H9 (cell line): ENCODE measurements at regions not wholly inside any gene's neighbourhood (a gene's known extent, or its start where the extent isn't known, plus 50 kb on each side); places are given as distances from the start of the nearest gene placed in this dataset.
A peak's percentile ranks its signal among the peaks of the same experiment; 100 is the strongest.

Experiments used
- DNase-seq: peaks from one replicate; pipeline ENCODE4 v3.0.0-alpha.2; 2017
- H2AFZ ChIP-seq: one replicate; pipeline ENCODE4 v1.6.1; 2013; ENCODE audit warnings: mild to moderate bottlenecking, low read length, control low read depth, moderate library complexity
- H2AK5ac ChIP-seq: 2 replicates; pipeline ENCODE4 v1.6.1; 2013; ENCODE audit warnings: low read length, control low read depth, mixed read lengths; ENCODE audit not compliant: insufficient read length
- H2BK120ac ChIP-seq: one replicate; pipeline ENCODE4 v1.6.1; 2013; ENCODE audit warnings: low read depth, mild to moderate bottlenecking, low read length, control low read depth, inconsistent platforms; ENCODE audit not compliant: poor library complexity, severe bottlenecking
- H2BK12ac ChIP-seq: 2 replicates; pipeline ENCODE4 v1.6.1; 2013; ENCODE audit warnings: low read length, control low read depth, mixed read lengths, low read depth; ENCODE audit not compliant: insufficient read length
- H2BK15ac ChIP-seq: 2 replicates; pipeline ENCODE4 v1.6.1; 2013; ENCODE audit warnings: low read depth, low read length, control low read depth
- H2BK20ac ChIP-seq: one replicate; pipeline ENCODE4 v1.6.1; 2013; ENCODE audit warnings: low read depth, mild to moderate bottlenecking, low read length, control low read depth, inconsistent platforms; ENCODE audit not compliant: poor library complexity, severe bottlenecking
- H2BK5ac ChIP-seq: 2 replicates; pipeline ENCODE4 v1.6.1; 2013; ENCODE audit warnings: low read length, control low read depth, mixed read lengths; ENCODE audit not compliant: insufficient read length
- H3K14ac ChIP-seq: 2 replicates; pipeline ENCODE4 v1.6.1; 2013; ENCODE audit warnings: low read length, control low read depth; ENCODE audit not compliant: insufficient read depth
- H3K18ac ChIP-seq: 2 replicates; pipeline ENCODE4 v1.6.1; 2013; ENCODE audit warnings: low read depth, mild to moderate bottlenecking, mixed read lengths, low read length, control low read depth; ENCODE audit not compliant: insufficient read length
- H3K23ac ChIP-seq: 2 replicates; pipeline ENCODE4 v1.6.1; 2013; ENCODE audit warnings: low read length, control low read depth, mixed read lengths, low read depth; ENCODE audit not compliant: insufficient read length
- H3K23me2 ChIP-seq: 2 replicates; pipeline ENCODE4 v1.6.1; 2013; ENCODE audit warnings: low read depth, mild to moderate bottlenecking, mixed read lengths, low read length, control low read depth; ENCODE audit not compliant: insufficient read length, poor library complexity, severe bottlenecking
- H3K27ac ChIP-seq: 2 replicates; pipeline ENCODE4 v1.5.1; 2013; ENCODE audit warnings: low read length, control low read depth, mixed read lengths, low read depth; ENCODE audit not compliant: insufficient read length
- H3K27me3 ChIP-seq: 2 replicates; pipeline ENCODE4 v1.6.1; 2013; ENCODE audit warnings: low read length, control low read depth, inconsistent platforms; ENCODE audit not compliant: insufficient read depth
- H3K4ac ChIP-seq: 2 replicates; pipeline ENCODE4 v1.6.1; 2013; ENCODE audit warnings: low read depth, mild to moderate bottlenecking, control low read depth, inconsistent platforms, low read length, moderate library complexity
- H3K4me1 ChIP-seq: 2 replicates; pipeline ENCODE4 v1.6.1; 2013; ENCODE audit warnings: low read length, control low read depth, inconsistent platforms; ENCODE audit not compliant: insufficient read depth
- H3K4me2 ChIP-seq: 2 replicates; pipeline ENCODE4 v1.6.1; 2013; ENCODE audit warnings: low read length, control low read depth, mixed read lengths; ENCODE audit not compliant: insufficient read length, insufficient read depth
- H3K56ac ChIP-seq: 2 replicates; pipeline ENCODE4 v1.6.1; 2013; ENCODE audit warnings: low read depth, mild to moderate bottlenecking, mixed read lengths, low read length, control low read depth; ENCODE audit not compliant: insufficient read length
- H3K79me1 ChIP-seq: 2 replicates; pipeline ENCODE4 v1.6.1; 2013; ENCODE audit warnings: low read depth, mild to moderate bottlenecking, moderate library complexity, low read length, control low read depth, inconsistent platforms; ENCODE audit not compliant: insufficient read depth, poor library complexity, severe bottlenecking
- H3K79me2 ChIP-seq: 2 replicates; pipeline ENCODE4 v1.6.1; 2013; ENCODE audit warnings: low read length, control low read depth, inconsistent platforms; ENCODE audit not compliant: insufficient read depth
- H3K9ac ChIP-seq: 2 replicates; pipeline ENCODE4 v1.6.1; 2013; ENCODE audit warnings: low read length, control low read depth, mixed read lengths; ENCODE audit not compliant: insufficient read length; ENCODE audit errors: extremely low read depth
- H3K9me3 ChIP-seq: one replicate; pipeline ENCODE4 v1.6.1; 2013; ENCODE audit warnings: low read depth, low read length, inconsistent platforms; ENCODE audit not compliant: control insufficient read depth
- H3T11ph ChIP-seq: one replicate; pipeline ENCODE4 v1.6.1; 2013; ENCODE audit warnings: mild to moderate bottlenecking, low read length, control low read depth, inconsistent platforms
- H4K20me1 ChIP-seq: one replicate; pipeline ENCODE4 v1.6.1; 2013; ENCODE audit not compliant: control insufficient read depth, insufficient read length, insufficient read depth
- H4K5ac ChIP-seq: 2 replicates; pipeline ENCODE4 v1.6.1; 2013; ENCODE audit warnings: low read depth, mild to moderate bottlenecking, mixed read lengths, low read length, control low read depth; ENCODE audit not compliant: insufficient read length
- H4K8ac ChIP-seq: replicated peaks from 2 replicates; pipeline ENCODE4 v1.6.1; 2013; ENCODE audit warnings: low read length, control low read depth, mixed read lengths, low read depth; ENCODE audit not compliant: insufficient read length
- H4K91ac ChIP-seq: 2 replicates; pipeline ENCODE4 v1.6.1; 2013; ENCODE audit warnings: low read depth, mild to moderate bottlenecking, moderate library complexity, mixed read lengths, low read length, control low read depth; ENCODE audit not compliant: insufficient read length
- H3K27ac Mint-ChIP-seq, 3 experiments: 2 replicates in 2 of 3; 3 replicates in 1 of 3; pipeline ENCODE4 v1.8.0; 2020 to 2021; ENCODE audit warnings: mixed read lengths in 3 of 3, mild to moderate bottlenecking in 1 of 3, moderate library complexity in 1 of 3
- H3K27me3 Mint-ChIP-seq: 2 replicates; pipeline ENCODE4 v1.8.0; 2021; ENCODE audit warnings: low read depth, mild to moderate bottlenecking, moderate library complexity, mixed read lengths
- H3K36me3 Mint-ChIP-seq, 3 experiments: 2 replicates in 2 of 3; 3 replicates in 1 of 3; pipeline ENCODE4 v1.8.0; 2020 to 2021; ENCODE audit warnings: low read depth in 3 of 3, mixed read lengths in 3 of 3; ENCODE audit not compliant: insufficient read depth in 1 of 3
- H3K4me1 Mint-ChIP-seq, 2 experiments: 2 replicates each; pipeline ENCODE4 v1.8.0; 2020; ENCODE audit warnings: mixed read lengths in 2 of 2
- H3K4me3 Mint-ChIP-seq, 2 experiments: 2 replicates in 1 of 2; 3 replicates in 1 of 2; pipeline ENCODE4 v1.8.0; 2020 to 2021; ENCODE audit warnings: mild to moderate bottlenecking in 2 of 2, mixed read lengths in 2 of 2, moderate library complexity in 1 of 2
- H3K9me3 Mint-ChIP-seq, 2 experiments: 2 replicates in 1 of 2; 3 replicates in 1 of 2; pipeline ENCODE4 v1.8.0; 2020; ENCODE audit warnings: mild to moderate bottlenecking in 2 of 2, mixed read lengths in 2 of 2, moderate library complexity in 1 of 2
- WGBS: extraction: QIAGEN DNeasy Blood & Tissue Kit; methylation state at CpG from one replicate; pipeline ENCODE4 v1.1.7; 2013; ENCODE audit warnings: missing lambda C conversion rate, low lambda C conversion rate, mixed read lengths; ENCODE audit not compliant: insufficient read length; ENCODE audit errors: extremely low coverage; 5-methylcytosine and 5-hydroxymethylcytosine counted together
- TF ChIP-seq, protein P1 (sequence below): fragments of 200-600 bp; sonication (generic); conservative IDR thresholded peaks from 3 replicates; pipeline ENCODE4 v1.8.0; 2021; ENCODE audit warnings: antibody characterized with exemption, mild to moderate bottlenecking

DNA sequence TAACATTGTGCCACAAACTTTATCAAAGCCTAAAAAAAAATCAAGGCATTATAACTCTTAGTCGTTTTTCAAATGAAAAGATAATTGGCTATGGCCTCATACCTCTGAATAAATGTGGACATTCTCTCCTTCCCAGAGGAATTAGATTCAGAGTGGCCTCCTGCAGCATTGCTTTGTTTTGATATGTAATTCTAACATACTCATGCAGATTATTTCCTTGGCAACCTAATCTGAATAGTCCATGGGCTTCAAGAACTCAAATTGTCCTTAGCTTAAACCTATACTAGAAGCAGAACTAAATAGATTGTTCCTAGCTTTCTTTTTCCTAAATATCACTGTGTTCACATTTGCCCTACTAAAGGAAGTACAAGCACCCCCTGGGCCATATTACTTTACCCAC lies 1146.9 kb downstream of the OLFM4 start:
- no peaks in the 10 kb centered on the region for H3K27me3 Mint-ChIP-seq

More for the DNA sequence above, 1146.9 kb downstream of the OLFM4 start:
- peak overlapping the region; percentile 32 for H2BK20ac ChIP-seq
- TF ChIP-seq, protein P1, sequence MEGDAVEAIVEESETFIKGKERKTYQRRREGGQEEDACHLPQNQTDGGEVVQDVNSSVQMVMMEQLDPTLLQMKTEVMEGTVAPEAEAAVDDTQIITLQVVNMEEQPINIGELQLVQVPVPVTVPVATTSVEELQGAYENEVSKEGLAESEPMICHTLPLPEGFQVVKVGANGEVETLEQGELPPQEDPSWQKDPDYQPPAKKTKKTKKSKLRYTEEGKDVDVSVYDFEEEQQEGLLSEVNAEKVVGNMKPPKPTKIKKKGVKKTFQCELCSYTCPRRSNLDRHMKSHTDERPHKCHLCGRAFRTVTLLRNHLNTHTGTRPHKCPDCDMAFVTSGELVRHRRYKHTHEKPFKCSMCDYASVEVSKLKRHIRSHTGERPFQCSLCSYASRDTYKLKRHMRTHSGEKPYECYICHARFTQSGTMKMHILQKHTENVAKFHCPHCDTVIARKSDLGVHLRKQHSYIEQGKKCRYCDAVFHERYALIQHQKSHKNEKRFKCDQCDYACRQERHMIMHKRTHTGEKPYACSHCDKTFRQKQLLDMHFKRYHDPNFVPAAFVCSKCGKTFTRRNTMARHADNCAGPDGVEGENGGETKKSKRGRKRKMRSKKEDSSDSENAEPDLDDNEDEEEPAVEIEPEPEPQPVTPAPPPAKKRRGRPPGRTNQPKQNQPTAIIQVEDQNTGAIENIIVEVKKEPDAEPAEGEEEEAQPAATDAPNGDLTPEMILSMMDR = no peak
- no peak overlapping the region for H2AFZ ChIP-seq
- H3K14ac ChIP-seq = no peak overlapping the region
- no peaks in the 10 kb centered on the region for H3K27me3 ChIP-seq
- no peaks in the 10 kb centered on the region for H3K4me1 ChIP-seq
- no peak overlapping the region for H4K91ac ChIP-seq
- H2BK120ac ChIP-seq = no peak overlapping the region
- H3K23me2 ChIP-seq = no peaks in the 10 kb centered on the region
- no peak overlapping the region for H3K9ac ChIP-seq
- H3K27ac ChIP-seq = no peak overlapping the region
- no CpG with 5 or more reads among the region's 1 CpG for WGBS
- H3K4me2 ChIP-seq = no peak overlapping the region
- no peak overlapping the region for H4K8ac ChIP-seq
- no peak overlapping the region for H2AK5ac ChIP-seq
- Mint-ChIP-seq H3K27ac (peak overlapping the region in 2 of 3 experiments; percentile 35 to 40; a peak in 2 of 7 replicates), H3K4me1 (peaks cover 8 to 20% of the 10 kb centered on the region in 2 experiments), H3K9me3 (peaks cover 6% of the 10 kb centered on the region in 2 experiments; a peak in 4 of 5 replicates), H3K36me3 (peaks cover 2 to 8% (median 7%) of the 10 kb centered on the region in 3 experiments), H3K4me3 (no peak overlapping the region)
- H3T11ph ChIP-seq = no peak overlapping the region
- H3K9me3 ChIP-seq = no peaks in the 10 kb centered on the region
- no peak overlapping the region for H3K4ac ChIP-seq
- DNase-seq = no peak
- no peak overlapping the region for H2BK12ac ChIP-seq
- H3K56ac ChIP-seq = no peak overlapping the region
- H3K79me1 ChIP-seq = no peaks in the 10 kb centered on the region
- H3K79me2 ChIP-seq = no peaks in the 10 kb centered on the region
- H2BK15ac ChIP-seq = no peak overlapping the region
- no peaks in the 10 kb centered on the region for H4K20me1 ChIP-seq
- no peak overlapping the region for H2BK5ac ChIP-seq
- H3K23ac ChIP-seq = no peak overlapping the region
- no peak overlapping the region for H4K5ac ChIP-seq
- no peak overlapping the region for H3K18ac ChIP-seq
